Stimulated activated naive B cell treated with anti-CD40 and anti-IgM and Interleukin-4, amounts not matched to agents 10 μg/mL and 1 μg/mL and 100 μg/mL, for 72 hours (primary cell): ENCODE measurements at regions not wholly inside any gene's neighbourhood (a gene's known extent, or its start where the extent isn't known, plus 50 kb on each side); places are given as distances from the start of the nearest gene placed in this dataset.
"Not testable (repeated sequence)": the region's sequence is repeated elsewhere in the genome, so short reads cannot be mapped to it uniquely, and the experiment has no call there.

Experiments used
- ATAC-seq, 2 donors: fragments of 150-1000 bp; cut with Tn5 transposase; replicated peaks; 2 replicates each; pipeline ENCODE4 v1.10.0; 2021; ENCODE audit warnings: moderate library complexity in 1 of 2
- DNase-seq: peaks from one replicate; pipeline ENCODE4 v3.0.0; 2021
- H3K27ac Mint-ChIP-seq: one replicate; pipeline ENCODE4 v1.8.0; 2022; ENCODE audit warnings: mild to moderate bottlenecking, mixed read lengths
- H3K27me3 Mint-ChIP-seq, 2 donors: one replicate each; pipeline ENCODE4 v1.8.0; 2022; ENCODE audit warnings: mixed read lengths in 2 of 2
- H3K36me3 Mint-ChIP-seq, 2 donors: one replicate each; pipeline ENCODE4 v1.8.0; 2022; ENCODE audit warnings: mixed read lengths in 2 of 2, mild to moderate bottlenecking in 1 of 2
- H3K4me1 Mint-ChIP-seq, 2 donors: one replicate each; pipeline ENCODE4 v1.8.0; 2022; ENCODE audit warnings: mixed read lengths in 2 of 2, mild to moderate bottlenecking in 1 of 2
- H3K4me3 Mint-ChIP-seq, 2 donors: one replicate each; pipeline ENCODE4 v1.8.0; 2022; ENCODE audit warnings: mild to moderate bottlenecking in 2 of 2, mixed read lengths in 2 of 2, moderate library complexity in 1 of 2
- H3K9me3 Mint-ChIP-seq, 2 donors: one replicate each; pipeline ENCODE4 v1.8.0; 2022; ENCODE audit warnings: mixed read lengths in 2 of 2, mild to moderate bottlenecking in 1 of 2

DNA sequence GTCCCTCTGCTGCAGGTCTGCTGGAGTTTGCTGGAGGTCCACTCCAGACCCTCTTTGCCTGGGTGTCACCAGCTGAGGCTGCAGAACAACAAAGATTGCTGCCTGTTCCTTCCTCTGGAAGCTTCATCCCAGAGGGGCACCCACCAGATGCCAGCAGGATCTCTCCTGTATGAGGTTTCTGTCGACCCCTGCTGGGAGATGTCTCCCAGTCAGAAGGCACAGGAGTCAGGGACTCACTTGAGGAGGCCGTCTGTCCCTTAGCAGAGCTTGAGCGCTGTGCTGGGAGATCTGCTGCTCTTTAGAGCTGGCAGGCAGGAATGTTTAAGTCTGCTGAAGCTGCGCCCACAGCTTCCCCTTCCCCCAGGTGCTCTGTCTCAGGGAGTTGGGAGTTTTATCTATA is 196.2 kb downstream of the C4orf33 start:
- H3K9me3 Mint-ChIP-seq, H3K4me1 Mint-ChIP-seq, ATAC-seq, H3K27me3 Mint-ChIP-seq, H3K36me3 Mint-ChIP-seq, H3K27ac Mint-ChIP-seq, DNase-seq, H3K4me3 Mint-ChIP-seq: not testable (repeated sequence)

DNA sequence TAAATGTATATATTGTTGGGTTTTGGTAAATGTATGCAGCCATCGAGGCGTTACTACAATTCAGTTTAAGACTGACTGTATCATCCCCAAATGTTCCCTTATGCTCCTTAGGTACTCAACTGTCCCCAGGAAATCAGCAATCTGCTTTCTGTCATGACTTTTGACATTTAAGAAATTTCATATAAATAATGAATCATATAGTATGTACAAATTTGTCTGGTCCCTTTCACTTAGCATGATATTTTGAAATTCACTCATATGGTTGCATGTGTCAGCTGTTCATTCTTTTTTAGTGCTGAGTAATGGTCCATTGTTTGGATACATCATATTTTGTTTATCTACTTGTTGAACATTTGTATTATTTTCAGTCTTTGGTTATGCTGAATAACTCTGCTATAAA is 218.8 kb downstream of the C4orf33 start:
- H3K36me3 Mint-ChIP-seq: no peaks in the 10 kb centered on the region
- peaks cover 4% of the 10 kb centered on the region in 2 donors for H3K9me3 Mint-ChIP-seq
- ATAC-seq (no peak), DNase-seq (no peak)
- H3K4me3 Mint-ChIP-seq: no peak overlapping the region
- H3K27me3 Mint-ChIP-seq: no peaks in the 10 kb centered on the region
- no peak overlapping the region for H3K27ac Mint-ChIP-seq
- no peaks in the 10 kb centered on the region for H3K4me1 Mint-ChIP-seq

DNA sequence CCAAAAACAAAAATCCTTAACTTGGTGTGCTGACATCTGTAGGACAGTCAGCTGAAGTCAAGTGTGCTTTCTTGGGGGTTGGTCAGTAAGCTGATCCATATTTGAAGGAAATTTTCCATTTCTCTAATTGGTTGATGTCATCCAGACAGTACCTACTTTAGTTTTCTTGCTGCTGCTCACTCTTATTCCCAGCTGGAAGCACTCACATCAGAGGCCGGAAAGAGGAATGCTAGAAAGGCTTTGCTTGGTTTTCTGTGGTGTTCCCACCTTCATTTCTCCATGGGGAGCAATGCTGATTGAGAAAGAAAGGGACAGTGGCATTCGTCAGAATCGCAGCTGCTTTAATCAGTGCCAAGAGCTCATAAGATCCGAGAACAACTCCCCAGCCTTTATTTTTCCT is 227.0 kb downstream of the C4orf33 start:
- H3K36me3 Mint-ChIP-seq: no peaks in the 10 kb centered on the region
- DNase-seq: no peak

DNA sequence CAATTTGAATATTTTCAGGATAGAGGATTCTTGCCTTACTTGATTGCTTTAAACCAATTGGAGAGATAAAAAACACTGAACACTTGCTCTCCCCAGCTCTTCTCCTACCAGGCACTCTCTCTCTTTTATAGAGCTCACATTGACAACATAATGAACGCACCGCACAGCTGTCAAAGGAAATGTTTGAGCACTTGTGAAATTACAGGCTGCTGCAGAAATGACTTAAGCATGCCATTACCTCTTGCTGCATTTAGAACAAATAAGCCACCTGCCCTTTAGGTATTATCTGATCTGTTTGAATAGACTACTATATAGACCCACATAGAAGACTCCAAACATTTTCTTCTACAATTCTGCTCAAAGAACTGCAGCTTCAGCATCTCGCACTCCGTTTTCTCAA is 227.7 kb downstream of the C4orf33 start:
- H3K36me3 Mint-ChIP-seq: no peaks in the 10 kb centered on the region
- no peak overlapping the region for H3K27ac Mint-ChIP-seq
- H3K4me3 Mint-ChIP-seq: no peak overlapping the region
- H3K9me3 Mint-ChIP-seq: no peaks in the 10 kb centered on the region
- no peaks in the 10 kb centered on the region for H3K4me1 Mint-ChIP-seq
- DNase-seq (no peak), ATAC-seq (no peak)
- H3K27me3 Mint-ChIP-seq: no peaks in the 10 kb centered on the region

More for the DNA sequence above, 227.0 kb downstream of the C4orf33 start:
- Mint-ChIP-seq H3K9me3 (no peaks in the 10 kb centered on the region), H3K4me1 (no peaks in the 10 kb centered on the region), H3K27me3 (no peaks in the 10 kb centered on the region), H3K4me3 (no peak overlapping the region), H3K27ac (no peak overlapping the region)
- ATAC-seq: no peak

DNA sequence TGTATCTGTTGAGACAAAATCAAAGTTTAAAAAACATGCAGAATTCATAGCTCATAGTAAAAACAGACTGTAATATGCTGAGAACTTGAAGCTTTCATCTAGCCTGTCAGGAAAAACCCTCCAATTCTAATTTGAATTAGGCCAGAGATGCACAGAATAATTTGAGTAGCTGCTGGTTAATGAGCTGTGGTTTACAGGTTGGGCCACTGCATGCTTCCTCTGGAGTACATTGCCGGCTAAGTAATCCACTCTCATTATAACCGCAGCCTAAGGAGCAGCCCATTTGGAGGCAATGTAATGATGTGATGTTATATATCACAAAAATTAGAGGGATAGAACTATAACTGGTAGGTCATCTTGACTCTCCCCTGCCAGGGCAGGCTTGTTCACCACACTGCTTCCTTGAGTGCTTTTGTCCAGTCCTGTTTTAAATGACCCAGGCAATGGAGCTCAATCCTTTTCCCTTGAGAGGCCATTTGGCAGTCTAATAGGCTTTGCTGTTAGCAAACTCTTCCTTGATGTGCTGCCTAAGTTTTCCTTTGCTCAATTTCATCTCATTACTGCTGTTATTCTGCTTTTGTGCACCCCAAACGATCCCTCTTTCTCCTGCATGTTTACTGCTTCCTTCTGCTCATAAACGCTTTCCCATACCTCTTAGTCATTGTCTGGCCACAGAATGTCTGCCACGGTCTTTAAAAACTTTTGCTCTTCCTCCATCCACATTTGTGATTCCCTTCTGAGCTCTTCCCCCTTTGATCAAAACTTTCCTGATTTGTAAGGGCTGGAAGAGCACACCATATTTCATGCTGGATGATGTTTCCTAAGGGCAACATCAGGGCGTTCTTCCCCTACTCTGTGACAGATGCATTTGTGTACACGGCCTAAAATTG is 230.9 kb downstream of the C4orf33 start:
- Mint-ChIP-seq H3K9me3 (peaks cover 3% of the 10 kb centered on the region in 2 donors), H3K36me3 (no peaks in the 10 kb centered on the region), H3K27me3 (no peaks in the 10 kb centered on the region), H3K4me3 (no peak overlapping the region), H3K4me1 (no peaks in the 10 kb centered on the region), H3K27ac (no peak overlapping the region)
- no peak for ATAC-seq
- no peak for DNase-seq

DNA sequence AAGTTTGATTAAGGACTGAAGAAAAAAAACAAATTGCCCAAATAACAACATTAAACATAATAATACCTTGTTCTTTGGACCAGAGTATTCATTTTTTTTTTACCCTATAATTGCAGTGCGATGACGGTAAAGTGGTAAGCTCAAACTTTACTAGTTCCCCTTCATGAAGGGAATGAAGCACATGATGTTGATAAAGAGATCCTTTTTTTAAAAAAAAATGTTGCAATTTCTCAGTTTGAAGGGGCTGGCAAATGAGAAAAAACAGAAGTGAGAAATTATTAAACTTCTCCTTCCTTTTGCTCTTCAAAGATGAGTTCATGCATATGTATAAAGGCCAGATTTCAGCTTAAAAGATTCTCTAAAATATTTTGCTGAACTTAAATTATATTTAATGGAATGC is 231.7 kb downstream of the C4orf33 start:
- Mint-ChIP-seq H3K4me3 (no peak overlapping the region), H3K4me1 (no peaks in the 10 kb centered on the region), H3K9me3 (peaks cover 3% of the 10 kb centered on the region in 2 donors), H3K27me3 (no peaks in the 10 kb centered on the region), H3K36me3 (no peaks in the 10 kb centered on the region), H3K27ac (no peak overlapping the region)
- no peak for DNase-seq
- peak in 1 of 2 donors; percentile 27 for ATAC-seq

DNA sequence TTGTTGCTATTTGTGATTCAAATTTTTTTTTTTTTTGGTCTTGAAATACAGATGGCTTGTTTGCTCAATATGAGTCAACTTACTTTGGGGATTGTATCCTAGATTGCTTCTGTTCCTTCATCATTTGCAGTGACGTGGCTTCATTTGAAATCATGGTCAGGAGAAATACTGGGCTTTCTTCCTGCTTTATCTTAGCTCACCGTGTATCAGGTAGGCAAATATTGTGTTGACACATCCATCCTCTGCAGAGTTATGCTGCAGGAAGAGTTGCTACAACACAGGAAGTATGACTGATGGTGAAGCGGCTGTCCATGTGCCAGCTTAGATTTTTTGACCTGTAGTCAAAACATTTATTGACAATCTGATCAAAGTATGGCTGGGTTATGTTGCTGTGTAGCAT is 232.2 kb downstream of the C4orf33 start:
- Mint-ChIP-seq H3K36me3 (no peaks in the 10 kb centered on the region), H3K27ac (no peak overlapping the region), H3K27me3 (peaks cover 0 to 1% of the 10 kb centered on the region in 2 donors), H3K4me3 (no peak overlapping the region), H3K4me1 (no peaks in the 10 kb centered on the region), H3K9me3 (peaks cover 3% of the 10 kb centered on the region in 2 donors)
- no peak for ATAC-seq
- DNase-seq: no peak

DNA sequence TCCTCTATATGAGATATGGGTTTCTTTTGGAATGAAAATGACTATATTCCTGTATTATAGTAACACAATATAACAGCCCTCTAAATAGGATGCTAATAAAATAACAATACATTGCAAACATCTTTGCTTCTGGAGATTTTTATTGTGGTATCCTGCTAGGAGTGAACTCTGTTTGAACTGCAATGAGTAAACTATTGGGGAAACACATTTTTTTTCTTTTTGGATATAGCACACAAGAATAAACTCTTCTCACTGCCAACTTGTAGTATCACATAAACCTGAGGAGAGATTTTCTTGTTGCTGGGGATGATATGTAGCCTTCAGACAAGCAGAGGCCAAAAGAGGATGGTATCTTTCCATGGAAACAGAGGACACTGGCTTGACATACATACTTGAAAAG is 238.2 kb downstream of the C4orf33 start:
- H3K27me3 Mint-ChIP-seq: peaks cover 0 to 6% of the 10 kb centered on the region in 2 donors
- H3K9me3 Mint-ChIP-seq: peaks cover 3% of the 10 kb centered on the region in 2 donors
- DNase-seq (no peak), ATAC-seq (no peak)
- H3K4me1 Mint-ChIP-seq: no peaks in the 10 kb centered on the region
- no peaks in the 10 kb centered on the region for H3K36me3 Mint-ChIP-seq
- H3K4me3 Mint-ChIP-seq: no peak overlapping the region
- H3K27ac Mint-ChIP-seq: no peak overlapping the region

DNA sequence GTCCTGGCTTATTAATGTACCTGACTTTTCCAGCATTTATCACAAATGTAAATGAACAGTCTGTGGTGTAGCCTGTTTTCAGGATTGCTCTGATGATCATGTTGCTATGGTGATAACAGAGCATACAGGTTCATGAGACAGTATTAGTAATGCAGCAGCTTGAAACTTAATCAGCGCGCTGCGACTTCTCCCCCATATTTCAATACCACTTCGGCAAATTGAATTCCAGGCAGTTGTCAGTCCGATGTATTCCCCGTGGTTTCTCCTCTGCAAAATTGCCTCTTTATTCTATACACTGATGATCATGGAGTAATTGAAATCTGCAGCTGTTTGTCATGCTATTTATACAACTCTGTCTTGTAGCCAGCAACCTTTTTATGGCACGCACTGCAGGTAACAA is 239.3 kb downstream of the C4orf33 start:
- Mint-ChIP-seq H3K27me3 (peaks cover 0 to 6% of the 10 kb centered on the region in 2 donors), H3K27ac (no peak overlapping the region), H3K4me1 (no peaks in the 10 kb centered on the region), H3K36me3 (no peaks in the 10 kb centered on the region), H3K9me3 (peaks cover 0 to 2% of the 10 kb centered on the region in 2 donors), H3K4me3 (no peak overlapping the region)
- DNase-seq: no peak
- no peak for ATAC-seq

DNA sequence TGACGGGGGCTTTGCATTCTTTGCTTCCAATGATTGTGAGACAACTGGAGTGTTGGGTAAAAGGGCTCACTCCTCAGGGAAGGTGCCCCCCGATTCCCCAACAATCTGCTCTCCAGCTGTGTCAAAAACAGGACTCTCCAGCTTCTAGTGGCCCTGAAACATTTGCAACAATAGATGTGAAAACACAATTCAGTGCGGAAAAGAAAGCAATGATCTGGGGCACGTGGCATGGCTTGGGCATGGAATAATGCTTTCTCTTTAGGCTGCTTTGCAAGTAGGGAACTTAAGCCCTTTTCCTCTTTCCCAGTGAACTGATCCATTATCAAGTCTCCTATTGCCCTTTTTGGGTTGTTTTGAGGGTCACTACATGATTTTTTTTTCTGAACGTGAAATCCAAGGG is 239.9 kb downstream of the C4orf33 start:
- no peak overlapping the region for H3K27ac Mint-ChIP-seq
- DNase-seq: no peak
- no peaks in the 10 kb centered on the region for H3K4me1 Mint-ChIP-seq
- peaks cover 0 to 6% of the 10 kb centered on the region in 2 donors for H3K27me3 Mint-ChIP-seq
- no peak overlapping the region for H3K4me3 Mint-ChIP-seq
- ATAC-seq: no peak
- no peaks in the 10 kb centered on the region for H3K36me3 Mint-ChIP-seq
- H3K9me3 Mint-ChIP-seq: peaks cover 0 to 2% of the 10 kb centered on the region in 2 donors

DNA sequence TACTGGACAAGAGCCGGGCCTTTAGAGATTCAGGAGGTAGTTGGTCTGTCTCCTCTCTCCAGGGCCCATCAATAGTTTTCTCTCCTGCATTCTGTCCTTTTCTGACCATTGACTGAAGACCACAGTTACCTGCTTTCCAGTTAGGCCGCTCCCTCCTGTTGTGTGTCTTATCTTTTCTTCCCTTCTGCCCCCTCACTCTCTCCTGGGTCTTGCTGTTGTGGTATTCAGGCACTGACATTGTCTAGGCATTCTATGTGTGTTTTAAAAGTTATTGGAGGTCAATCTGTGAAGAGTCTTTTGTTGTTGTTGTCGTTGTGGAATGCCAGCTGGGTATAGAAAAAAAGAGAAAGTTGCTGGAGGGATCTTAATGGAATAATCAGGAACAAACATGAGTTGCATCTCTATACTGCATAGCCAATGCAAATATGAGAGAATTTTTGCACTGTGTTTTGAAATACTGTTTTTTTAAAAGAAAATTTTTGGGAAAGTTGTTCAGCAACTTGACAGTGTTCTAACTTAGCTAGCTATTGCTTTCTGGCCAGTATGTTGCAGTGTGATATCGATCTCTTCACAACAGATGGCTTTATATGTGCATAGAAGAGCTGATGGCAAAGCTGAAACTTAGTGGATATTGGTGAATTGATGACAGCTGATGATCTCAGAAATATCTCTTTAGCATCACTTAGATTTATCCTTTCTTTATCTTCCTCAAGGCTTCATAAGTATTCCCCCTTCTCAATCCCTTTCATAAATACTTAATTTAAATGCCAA is 240.7 kb downstream of the C4orf33 start:
- DNase-seq (no peak), ATAC-seq (no peak)
- Mint-ChIP-seq H3K36me3 (no peaks in the 10 kb centered on the region), H3K9me3 (peaks cover 0 to 2% of the 10 kb centered on the region in 2 donors), H3K4me1 (no peaks in the 10 kb centered on the region), H3K27ac (no peak overlapping the region), H3K27me3 (peaks cover 0 to 6% of the 10 kb centered on the region in 2 donors), H3K4me3 (no peak overlapping the region)

DNA sequence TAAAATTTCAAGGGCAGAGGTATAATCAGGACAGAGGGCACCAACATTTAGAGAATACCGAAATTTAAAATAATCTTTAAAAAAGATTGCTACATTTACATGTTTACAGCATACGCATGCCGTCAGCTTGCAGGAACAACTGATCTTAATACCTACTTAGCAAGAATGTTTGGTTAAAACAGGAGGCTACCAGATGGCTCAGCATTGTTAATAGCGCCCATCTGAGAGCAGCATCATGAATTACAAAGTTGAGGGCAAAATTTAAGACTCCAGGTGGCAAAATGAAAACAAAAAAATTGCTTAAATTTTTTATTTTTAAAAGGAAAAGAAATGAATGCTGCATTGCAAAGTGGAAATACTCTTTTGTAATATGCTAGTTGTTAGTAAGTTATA is 241.3 kb downstream of the C4orf33 start:
- no peak for ATAC-seq
- Mint-ChIP-seq H3K36me3 (no peaks in the 10 kb centered on the region), H3K9me3 (peaks cover 0 to 2% of the 10 kb centered on the region in 2 donors), H3K27ac (no peak overlapping the region), H3K4me1 (no peaks in the 10 kb centered on the region), H3K4me3 (no peak overlapping the region), H3K27me3 (peaks cover 0 to 6% of the 10 kb centered on the region in 2 donors)
- no peak for DNase-seq

DNA sequence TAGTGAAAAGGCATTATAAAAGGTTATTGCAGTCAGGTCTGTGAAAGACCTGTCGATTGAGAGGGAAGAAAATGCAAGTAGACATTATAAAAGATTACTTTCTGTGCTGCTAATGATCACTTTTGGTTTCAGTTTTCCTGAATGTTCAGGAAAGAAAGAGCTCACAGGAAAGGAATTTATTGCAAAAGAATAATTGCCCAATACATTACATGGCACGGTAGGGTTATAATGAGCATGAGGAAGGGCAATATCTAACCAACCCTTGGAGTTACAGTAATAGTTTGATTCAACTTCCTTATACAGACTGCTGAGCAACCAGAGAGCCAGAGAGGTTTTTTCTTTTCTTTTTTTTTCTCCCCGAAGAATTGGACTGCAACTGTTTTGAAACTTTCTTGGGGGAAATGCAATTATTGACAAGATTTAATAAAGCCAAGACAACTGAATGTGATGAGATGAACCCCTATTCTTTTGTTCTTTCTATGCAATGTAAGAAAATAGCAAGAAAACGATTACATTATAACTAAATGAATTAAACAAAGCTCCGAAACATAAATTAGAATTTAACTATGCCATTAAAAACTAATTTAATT is 247.0 kb downstream of the C4orf33 start:
- ATAC-seq: no peak
- peaks cover 0 to 2% of the 10 kb centered on the region in 2 donors for H3K9me3 Mint-ChIP-seq
- peaks cover 0 to 7% of the 10 kb centered on the region in 2 donors for H3K27me3 Mint-ChIP-seq
- no peaks in the 10 kb centered on the region for H3K4me1 Mint-ChIP-seq
- no peaks in the 10 kb centered on the region for H3K36me3 Mint-ChIP-seq
- H3K4me3 Mint-ChIP-seq: no peak overlapping the region
- no peak overlapping the region for H3K27ac Mint-ChIP-seq
- no peak for DNase-seq

DNA sequence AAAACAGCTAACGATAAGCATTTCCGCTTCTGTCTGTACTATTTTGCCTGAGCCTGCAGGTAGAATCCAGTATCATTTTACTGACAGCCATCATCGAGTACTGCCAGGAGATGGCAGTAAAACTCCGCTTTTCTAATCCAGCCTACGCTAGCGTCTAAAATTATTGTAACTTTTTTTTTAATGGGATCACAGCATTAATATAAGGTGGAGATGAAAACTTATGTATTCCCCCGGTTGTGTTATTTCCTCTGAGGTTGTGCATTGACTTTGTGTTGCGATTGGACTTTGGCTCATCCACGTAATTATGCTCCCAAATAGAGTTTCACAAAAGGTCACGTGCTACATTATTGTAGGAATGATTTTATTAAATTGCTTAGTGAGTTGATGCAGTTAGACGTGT is 248.1 kb downstream of the C4orf33 start:
- ATAC-seq: peak in 1 of 2 donors; percentile 38
- no peaks in the 10 kb centered on the region for H3K4me1 Mint-ChIP-seq
- no peak overlapping the region for H3K4me3 Mint-ChIP-seq
- H3K9me3 Mint-ChIP-seq: peaks cover 0 to 2% of the 10 kb centered on the region in 2 donors
- H3K36me3 Mint-ChIP-seq: no peaks in the 10 kb centered on the region
- no peak overlapping the region for H3K27ac Mint-ChIP-seq
- peaks cover 0 to 7% of the 10 kb centered on the region in 2 donors for H3K27me3 Mint-ChIP-seq
- DNase-seq: no peak
